Activated CD8-positive, alpha-beta memory T cell treated with anti-CD3 and anti-CD28 coated beads, Interleukin-2, amount 50 U/mL, for 1 hour (primary cell): ENCODE measurements at regions not wholly inside any gene's neighbourhood (a gene's known extent, or its start where the extent isn't known, plus 50 kb on each side); places are given as distances from the start of the nearest gene placed in this dataset.

Source experiments
- DNase-seq: peaks from one replicate; pipeline ENCODE4 v3.0.0-alpha.2; 2020; ENCODE audit errors: extremely low read depth

GRCh38 chr15:62545467-62546227, 380.6 kb upstream of the C2CD4B start:
- no peak for DNase-seq

DNA sequence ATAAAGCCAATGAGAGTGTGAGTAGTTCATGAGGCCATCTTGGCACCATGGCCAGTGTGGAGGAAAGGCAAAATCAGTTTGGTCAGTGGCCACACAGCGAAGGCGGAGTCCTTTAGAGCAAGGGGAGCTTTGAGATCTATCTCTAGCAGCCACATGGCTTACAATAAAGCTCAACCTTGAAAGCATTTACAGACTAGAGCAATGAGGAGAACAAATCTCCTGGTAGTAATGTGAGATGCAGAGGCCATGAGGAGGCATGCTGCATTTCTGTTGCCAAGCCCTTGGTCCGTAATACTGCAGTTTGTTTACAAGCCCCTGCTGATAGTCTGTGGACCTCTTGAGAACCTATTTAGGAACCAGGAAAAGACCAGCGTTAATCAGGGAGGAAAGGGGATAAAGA, 381.5 kb upstream of the C2CD4B start:
- no peak for DNase-seq

- DNase-seq = no peak
These were observed 382.5 kb upstream of the C2CD4B start for GRCh38 chr15:62547584-62547983.

GRCh38 chr15:62549345-62549970, 384.4 kb upstream of the C2CD4B start:
- DNase-seq = no peak

DNA sequence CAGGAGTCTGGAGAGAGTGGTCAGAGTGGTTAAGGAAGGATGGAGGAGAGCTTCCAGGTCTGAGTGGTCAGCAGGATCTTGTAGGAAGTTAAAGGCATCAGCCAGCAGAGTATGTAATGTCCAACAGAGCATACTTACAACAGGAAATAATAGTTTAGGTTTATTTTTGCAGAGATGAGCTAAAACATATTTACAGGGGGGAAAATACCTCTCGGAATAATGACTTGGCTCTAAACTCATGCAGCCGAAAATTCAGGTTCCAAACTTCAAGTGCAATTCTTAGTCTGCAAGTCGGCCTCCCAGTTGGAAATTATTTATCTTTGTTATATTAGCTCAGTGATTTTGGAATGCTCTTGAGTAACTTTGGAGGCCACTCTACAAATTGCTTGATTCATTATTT, 385.0 kb upstream of the C2CD4B start:
- no peak for DNase-seq

GRCh38 chr15:62552444-62552843, 387.4 kb upstream of the C2CD4B start:
- DNase-seq = no peak

DNA sequence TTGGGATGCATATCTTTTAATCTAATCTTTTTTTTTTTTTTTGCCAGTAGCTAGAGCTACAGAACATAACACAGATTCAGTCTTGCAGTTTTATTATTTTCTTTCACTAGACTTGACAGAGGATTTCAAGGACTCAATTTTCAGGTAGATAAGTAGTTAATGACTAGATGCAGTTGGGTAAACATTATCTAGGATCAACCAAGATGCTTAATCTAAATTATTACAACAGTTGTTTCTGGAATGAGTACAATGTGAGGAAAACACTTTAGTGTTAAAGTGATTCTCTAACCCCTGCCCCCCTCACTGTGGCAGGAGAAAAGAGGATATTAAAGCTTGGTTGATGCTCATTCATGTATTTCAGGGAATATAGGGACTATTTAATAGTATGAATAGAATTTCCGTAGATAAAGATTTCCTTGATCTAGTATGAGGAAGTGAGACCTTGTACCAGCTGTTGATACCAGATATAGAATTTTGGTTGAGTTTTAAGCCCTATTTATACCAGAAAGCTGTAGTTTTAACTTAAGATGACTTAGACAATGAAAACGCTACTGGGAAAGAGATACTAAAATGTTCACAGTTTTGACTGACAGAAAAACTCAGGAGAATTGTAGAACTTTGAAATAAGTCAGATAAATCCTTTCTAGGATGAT, 389.0 kb upstream of the C2CD4B start:
- no peak for DNase-seq

- no peak for DNase-seq
These were observed 393.7 kb upstream of the C2CD4B start for GRCh38 chr15:62558640-62559380.

DNA sequence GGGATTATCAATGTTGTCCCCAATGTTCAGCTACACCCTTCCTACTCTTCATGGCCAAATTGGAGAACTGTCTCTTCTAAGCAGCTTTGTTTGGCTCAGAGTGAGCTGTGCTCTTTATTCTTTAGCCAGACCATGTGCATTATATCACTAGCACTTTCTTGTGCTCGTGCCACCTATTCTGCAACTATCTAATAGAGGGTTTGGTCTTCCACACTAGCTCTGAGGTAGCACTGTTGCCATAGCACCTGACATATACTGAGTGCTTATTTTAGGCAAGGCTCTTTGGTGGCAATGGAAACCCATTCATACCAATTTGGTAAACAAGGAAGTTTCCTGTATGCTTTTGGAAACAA, 394.3 kb upstream of the C2CD4B start:
- DNase-seq = no peak

DNA sequence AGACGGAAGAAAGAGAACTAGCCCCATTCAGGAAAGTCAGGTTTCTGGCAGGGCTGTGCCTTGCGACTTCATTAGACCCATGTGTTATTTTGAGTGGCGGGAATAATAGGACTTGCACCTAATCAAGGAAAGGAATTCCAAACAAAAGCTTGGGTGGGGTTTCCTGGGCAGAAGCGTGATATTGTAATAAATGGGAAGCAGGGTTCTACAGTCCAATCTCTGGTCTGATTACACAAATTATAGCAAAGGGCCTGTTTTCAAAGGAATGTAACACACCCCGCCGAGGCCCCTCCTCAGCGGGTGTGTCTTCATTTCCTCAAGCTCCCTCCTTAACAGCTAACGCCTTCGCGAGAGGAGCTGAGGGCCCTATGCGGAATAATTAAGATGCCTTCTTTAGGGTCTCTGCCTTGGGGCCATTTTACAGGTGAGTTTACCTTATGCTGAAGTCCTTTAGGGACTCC, 396.0 kb upstream of the C2CD4B start:
- no peak for DNase-seq

- no peak for DNase-seq
These were observed 396.5 kb upstream of the C2CD4B start for GRCh38 chr15:62561571-62561970.

GRCh38 chr15:62564886-62565633, 400.0 kb upstream of the C2CD4B start:
- no peak for DNase-seq

- no peak for DNase-seq
These were observed 400.5 kb upstream of the C2CD4B start for GRCh38 chr15:62565634-62566026.

DNA sequence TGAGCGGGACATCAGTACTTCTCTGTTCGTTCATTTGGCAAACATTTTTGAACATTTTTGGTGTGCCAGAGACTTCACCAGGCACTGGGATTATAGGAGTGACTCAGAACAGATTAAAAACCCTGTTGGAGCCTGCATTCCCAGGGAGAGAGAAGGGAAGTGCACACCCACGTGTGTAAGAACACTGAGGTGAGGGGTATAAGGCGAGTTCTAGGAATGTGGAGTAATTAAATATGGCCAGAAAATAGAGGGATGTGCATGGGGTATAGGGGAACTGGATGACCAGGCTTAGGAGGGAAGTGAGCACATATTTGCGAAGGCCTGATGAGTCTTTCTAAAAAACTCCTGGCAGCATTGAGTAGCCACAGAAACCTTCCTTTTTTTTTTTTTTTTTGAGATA, 401.2 kb upstream of the C2CD4B start:
- DNase-seq = no peak

- no peak for DNase-seq
These were observed 402.4 kb upstream of the C2CD4B start for GRCh38 chr15:62567501-62567900.

- no peak for DNase-seq
These were observed 402.9 kb upstream of the C2CD4B start for GRCh38 chr15:62568004-62568403.

- DNase-seq = no peak
These were observed 403.6 kb upstream of the C2CD4B start for GRCh38 chr15:62568702-62569101.

DNA sequence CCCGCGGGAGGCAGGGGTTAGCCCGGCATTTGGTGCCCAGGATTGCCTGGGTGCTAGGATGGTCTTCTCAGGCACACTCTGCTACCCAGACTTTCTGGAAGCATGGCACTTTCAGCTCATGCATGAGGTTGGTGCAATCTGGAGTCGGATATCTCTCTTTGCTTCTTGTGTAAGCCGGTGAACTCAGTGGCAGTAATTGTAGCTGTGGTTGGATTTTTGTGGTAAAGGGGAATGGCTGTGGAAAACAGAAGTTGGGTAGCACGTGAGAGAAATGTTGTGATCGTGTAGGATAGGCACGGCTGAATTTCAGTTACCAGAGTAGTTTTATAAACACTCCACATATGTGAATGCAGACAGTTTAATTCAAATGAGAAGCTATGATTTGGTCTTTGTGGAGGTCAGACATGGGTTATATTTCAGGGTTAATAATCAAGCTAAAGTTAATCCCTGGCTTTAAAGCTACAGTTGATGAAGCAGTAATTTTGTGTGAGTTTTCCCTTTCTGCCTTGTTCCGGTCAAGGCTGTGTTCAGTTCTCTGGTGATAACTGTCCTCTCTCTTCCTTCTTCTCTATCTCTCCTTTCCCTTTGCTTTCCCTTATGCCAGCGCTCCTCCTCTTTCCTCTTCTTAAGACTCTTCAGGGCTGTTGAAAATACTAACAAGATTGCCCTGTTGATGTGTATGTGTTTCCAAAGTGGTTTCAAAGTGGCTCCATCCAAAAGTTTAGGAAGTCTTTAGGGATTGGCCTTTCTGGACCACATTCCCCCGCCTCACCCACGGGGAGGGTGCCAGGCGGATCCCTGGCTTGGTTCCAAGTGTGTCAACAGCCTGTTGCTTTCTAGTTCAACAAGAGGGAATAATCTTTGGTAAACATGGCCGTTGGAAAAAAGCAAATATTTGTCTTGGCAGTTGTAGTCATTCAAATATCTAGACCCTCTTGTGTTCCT, 404.6 kb upstream of the C2CD4B start:
- DNase-seq = no peak

DNA sequence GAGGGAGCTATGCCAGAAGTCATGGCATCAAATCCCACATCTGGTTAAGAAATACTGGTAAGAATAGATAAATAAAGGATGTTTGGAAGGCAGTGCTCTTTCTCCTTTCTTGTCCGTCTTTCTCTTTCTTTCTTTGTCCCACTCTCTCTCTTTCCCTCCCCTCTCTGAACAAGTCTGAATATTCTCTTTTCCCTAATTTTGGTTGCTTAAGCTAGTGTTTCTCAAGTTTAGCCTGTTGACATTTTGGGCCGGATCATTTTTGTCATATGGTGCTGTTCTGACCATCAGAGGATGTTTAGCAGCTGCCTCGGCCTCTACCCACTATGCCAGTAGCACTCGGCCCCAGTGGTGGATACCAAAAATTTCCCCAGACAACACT, 405.3 kb upstream of the C2CD4B start:
- DNase-seq = no peak

GRCh38 chr15:62571072-62571471, 406.0 kb upstream of the C2CD4B start:
- DNase-seq = no peak

GRCh38 chr15:62572797-62573196, 407.7 kb upstream of the C2CD4B start:
- DNase-seq = no peak
